H1 (cell line): ENCODE measurements at regions not wholly inside any gene's neighbourhood (a gene's known extent, or its start where the extent isn't known, plus 50 kb on each side); places are given as distances from the start of the nearest gene placed in this dataset.

Source experiments
- CTCF ChIA-PET: fragments of 300-600 bp; sonication (Branson Sonifier 250); formaldehyde crosslinking; loops from one replicate; lab custom pipeline; 2021; ENCODE audit not compliant: partially characterized antibody; lab: Charles Lee
- POLR2A ChIA-PET: fragments of 300-600 bp; sonication (Branson Sonifier 250); formaldehyde crosslinking; loops from one replicate; lab custom pipeline; 2021; ENCODE audit warnings: inconsistent platforms; ENCODE audit not compliant: partially characterized antibody; lab: Charles Lee
- DNase-seq, 2 experiments: peaks; one replicate each; pipeline versions ENCODE4 v3.0.0 to v3.0.0-alpha.2; 2010 to 2022; ENCODE audit warnings: low spot score in 2 of 2, low read depth in 1 of 2, mixed read lengths in 1 of 2
- FAIRE-seq: peaks from 2 replicates; lab custom pipeline; 2011; peaks lifted over from hg19 to GRCh38; lab: Jason Lieb, UNC
- H2AFZ ChIP-seq: 2 replicates; pipeline ENCODE4 v1.8.1; 2012; ENCODE audit warnings: low read length, inconsistent platforms
- H2AK5ac ChIP-seq: 2 replicates; pipeline ENCODE4 v1.6.1; 2013; ENCODE audit warnings: low read depth, low read length
- H2BK120ac ChIP-seq: replicated peaks from 2 replicates; pipeline ENCODE3; 2013; ENCODE audit warnings: low read depth, low read length, inconsistent platforms
- H2BK12ac ChIP-seq: 2 replicates; pipeline ENCODE4 v1.6.1; 2013; ENCODE audit warnings: low read depth, low read length
- H2BK15ac ChIP-seq: 2 replicates; pipeline ENCODE4 v1.6.1; 2013; ENCODE audit warnings: low read length
- H2BK20ac ChIP-seq: 2 replicates; pipeline ENCODE4 v1.6.1; 2013; ENCODE audit warnings: low read length
- H2BK5ac ChIP-seq: 2 replicates; pipeline ENCODE4 v1.6.1; 2013; ENCODE audit warnings: low read depth, low read length
- H3K14ac ChIP-seq: 2 replicates; pipeline ENCODE4 v1.6.1; 2013; ENCODE audit warnings: inconsistent platforms; ENCODE audit not compliant: insufficient read length
- H3K18ac ChIP-seq: 2 replicates; pipeline ENCODE4 v1.6.1; 2013; ENCODE audit warnings: low read length; ENCODE audit errors: extremely low read depth
- H3K23ac ChIP-seq: 2 replicates; pipeline ENCODE4 v1.6.1; 2013; ENCODE audit warnings: inconsistent platforms; ENCODE audit not compliant: insufficient read length
- H3K23me2 ChIP-seq: 2 replicates; pipeline ENCODE4 v1.6.1; 2013; ENCODE audit warnings: low read depth, low read length
- H3K27ac ChIP-seq: 2 replicates; pipeline ENCODE4 v1.6.1; 2011; ENCODE audit warnings: low read depth, low read length, inconsistent platforms
- H3K27me3 ChIP-seq, 4 experiments: replicated peaks in 1 of 4; 1 replicate in 1 of 4; 2 replicates in 3 of 4; pipeline versions ENCODE4 v1.6.1 to v1.8.1; 2011 to 2013; ENCODE audit warnings: low read length in 3 of 4, mild to moderate bottlenecking in 3 of 4, inconsistent platforms in 2 of 4, mixed read lengths in 2 of 4, moderate library complexity in 1 of 4; ENCODE audit not compliant: control insufficient read depth in 3 of 4, insufficient read depth in 3 of 4; ENCODE audit errors: extremely low read depth in 1 of 4
- H3K36me3 ChIP-seq, 4 experiments: 2 replicates each; pipeline versions ENCODE4 v1.6.1 to v1.8.1; 2011 to 2013; ENCODE audit warnings: mild to moderate bottlenecking in 4 of 4, low read length in 3 of 4, moderate library complexity in 2 of 4, control low read depth in 1 of 4, inconsistent platforms in 1 of 4; ENCODE audit not compliant: insufficient read depth in 4 of 4, control insufficient read depth in 2 of 4
- H3K4ac ChIP-seq: replicated peaks from 2 replicates; pipeline ENCODE3; 2013; ENCODE audit warnings: low read length, low read depth, mixed read lengths, inconsistent platforms; ENCODE audit not compliant: insufficient read length
- H3K4me1 ChIP-seq, 4 experiments: replicated peaks in 1 of 4; 1 replicate in 1 of 4; 2 replicates in 3 of 4; pipeline versions ENCODE4 v1.6.1 to v1.8.1; 2011 to 2013; ENCODE audit warnings: low read length in 3 of 4, inconsistent platforms in 2 of 4, mixed read lengths in 1 of 4; ENCODE audit not compliant: insufficient read depth in 4 of 4, control insufficient read depth in 3 of 4
- H3K4me2 ChIP-seq, 2 experiments: 2 replicates each; pipeline versions ENCODE4 v1.6.1 to v1.8.1; 2011 to 2013; ENCODE audit warnings: low read depth in 2 of 2, low read length in 2 of 2, control low read depth in 1 of 2, inconsistent platforms in 1 of 2, mild to moderate bottlenecking in 1 of 2; ENCODE audit not compliant: insufficient read depth in 1 of 2
- H3K4me3 ChIP-seq, 4 experiments: fragments of 200-600, 300-600 bp in 1 of 4; sonication (generic), shearing (Covaris generic), sonication (Bioruptor Twin) in 1 of 4; 2 replicates each; pipeline versions ENCODE4 v1.5.1 to v1.8.1; 2011 to 2016; ENCODE audit warnings: low read length in 4 of 4, low read depth in 3 of 4, control low read depth in 2 of 4, inconsistent platforms in 2 of 4, mild to moderate bottlenecking in 2 of 4, mixed read lengths in 1 of 4, moderate library complexity in 1 of 4; ENCODE audit not compliant: insufficient read depth in 2 of 4; ENCODE audit errors: extremely low read depth in 1 of 4
- H3K56ac ChIP-seq: replicated peaks from 2 replicates; pipeline ENCODE3; 2013; ENCODE audit warnings: low read depth, mild to moderate bottlenecking, mixed read lengths, low read length, inconsistent platforms; ENCODE audit not compliant: insufficient read length
- H3K79me1 ChIP-seq: 2 replicates; pipeline ENCODE4 v1.6.1; 2013; ENCODE audit warnings: low read depth, low read length, control low read depth
- H3K79me2 ChIP-seq, 2 experiments: 2 replicates each; pipeline versions ENCODE4 v1.6.1 to v1.8.1; 2012 to 2013; ENCODE audit warnings: low read length in 2 of 2, mild to moderate bottlenecking in 2 of 2, inconsistent platforms in 1 of 2; ENCODE audit not compliant: insufficient read depth in 2 of 2, control insufficient read depth in 1 of 2
- H3K9ac ChIP-seq, 4 experiments: replicated peaks in 1 of 4; 1 replicate in 1 of 4; 2 replicates in 3 of 4; pipeline versions ENCODE4 v1.6.1 to v1.8.1; 2011 to 2013; ENCODE audit warnings: low read depth in 3 of 4, low read length in 3 of 4, control low read depth in 2 of 4, mild to moderate bottlenecking in 2 of 4, moderate library complexity in 2 of 4, inconsistent platforms in 1 of 4; ENCODE audit errors: extremely low read depth in 1 of 4
- H3K9me3 ChIP-seq, 2 experiments: 2 replicates each; pipeline versions ENCODE4 v1.6.1 to v1.8.1; 2012 to 2013; ENCODE audit warnings: mild to moderate bottlenecking in 2 of 2, moderate library complexity in 2 of 2, control low read depth in 1 of 2, inconsistent platforms in 1 of 2, low read depth in 1 of 2, low read length in 1 of 2, mixed read lengths in 1 of 2; ENCODE audit not compliant: insufficient read depth in 2 of 2
- H4K20me1 ChIP-seq, 2 experiments: replicated peaks in 1 of 2; 2 replicates each; pipeline versions ENCODE3 to v1.8.1; 2011 to 2013; ENCODE audit warnings: inconsistent platforms in 2 of 2, low read length in 2 of 2, mild to moderate bottlenecking in 1 of 2; ENCODE audit not compliant: insufficient read depth in 2 of 2, control insufficient read depth in 1 of 2
- H4K5ac ChIP-seq: 2 replicates; pipeline ENCODE4 v1.6.1; 2013; ENCODE audit warnings: low read length, low read depth, mixed read lengths, inconsistent platforms; ENCODE audit not compliant: insufficient read length
- H4K8ac ChIP-seq: 2 replicates; pipeline ENCODE4 v1.8.0; 2013; ENCODE audit warnings: mild to moderate bottlenecking, moderate library complexity, low read length, inconsistent platforms; ENCODE audit not compliant: insufficient read depth; ENCODE audit errors: extremely low read depth
- H4K91ac ChIP-seq: replicated peaks from 2 replicates; pipeline ENCODE3; 2013; ENCODE audit warnings: low read length, mixed read lengths, inconsistent platforms; ENCODE audit not compliant: insufficient read length
- BACH1 ChIP-seq: IDR thresholded peaks from 2 replicates; pipeline ENCODE4 v1.6.1; 2012; ENCODE audit warnings: low read length, improper control_type of control experiment
- EZH2 ChIP-seq: fragments of 200-600 bp; sonication (generic); IDR thresholded peaks from 2 replicates; pipeline ENCODE4 v1.7.1; 2012; ENCODE audit warnings: low read depth, mild to moderate bottlenecking, moderate library complexity, low read length, inconsistent platforms; ENCODE audit not compliant: severe bottlenecking
- JUND ChIP-seq: IDR thresholded peaks from 2 replicates; pipeline ENCODE4 v1.6.1; 2011; ENCODE audit warnings: mild to moderate bottlenecking, improper control_type of control experiment, low read length
- NRF1 ChIP-seq: IDR thresholded peaks from 2 replicates; pipeline ENCODE4 v1.6.1; 2011; ENCODE audit warnings: mild to moderate bottlenecking, low read depth, low read length, improper control_type of control experiment
- SIN3A ChIP-seq, 2 experiments: IDR thresholded peaks in 1 of 2; conservative IDR thresholded peaks in 1 of 2; 2 replicates each; pipeline ENCODE4 v1.6.1; 2011 to 2012; ENCODE audit warnings: low read length in 2 of 2, improper control_type of control experiment in 1 of 2, low read depth in 1 of 2, mild to moderate bottlenecking in 1 of 2
- SP2 ChIP-seq: IDR thresholded peaks from 2 replicates; pipeline ENCODE4 v1.6.1; 2012; ENCODE audit warnings: mild to moderate bottlenecking, low read length, inconsistent platforms
- TAF7 ChIP-seq: optimal IDR thresholded peaks from 2 replicates; pipeline ENCODE3; 2011; ENCODE audit warnings: low read depth, mild to moderate bottlenecking, inconsistent platforms, low read length, moderate library complexity, borderline replicate concordance
- TEAD4 ChIP-seq: IDR thresholded peaks from 2 replicates; pipeline ENCODE4 v1.6.1; 2012; ENCODE audit warnings: low read depth, low read length, inconsistent platforms, mixed read lengths
- WGBS, 2 experiments: shearing (Covaris generic) in 1 of 2; methylation state at CpG; one replicate each; pipeline versions ENCODE4 v1.1.6 to v1.1.7; 2013 to 2015; ENCODE audit warnings: low lambda C conversion rate in 2 of 2, mixed read lengths in 2 of 2, inconsistent platforms in 1 of 2, low coverage in 1 of 2, missing lambda C conversion rate in 1 of 2; ENCODE audit not compliant: insufficient replicate concordance in 2 of 2, insufficient coverage in 1 of 2, insufficient read length in 1 of 2; ENCODE audit errors: extremely low coverage in 1 of 2, missing lambda C conversion rate in 1 of 2; 5-methylcytosine and 5-hydroxymethylcytosine counted together
- TF ChIP-seq, protein P1 (sequence below): IDR thresholded peaks from 2 replicates; pipeline ENCODE4 v1.6.1; 2012; ENCODE audit warnings: inconsistent platforms

DNA sequence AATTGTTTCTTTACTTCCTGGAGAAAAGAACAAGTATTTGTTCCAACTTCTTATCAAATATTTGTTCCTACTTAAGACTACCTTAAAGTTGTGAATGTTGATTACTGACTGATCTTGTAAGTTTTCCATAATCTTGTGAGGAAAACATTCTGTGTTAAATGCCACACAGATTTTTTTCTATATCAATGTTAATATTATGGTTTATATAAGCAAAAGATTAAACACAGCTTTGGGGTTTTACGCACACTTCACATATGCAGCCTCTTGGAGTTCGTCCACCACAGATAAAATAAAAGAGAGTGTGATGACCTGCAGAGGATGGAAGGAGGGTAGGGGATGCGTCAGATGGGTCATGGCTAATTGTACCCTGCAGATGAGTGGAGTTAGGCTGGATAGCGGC, 780.0 kb upstream of the SALL3 start:
- Histone ChIP-seq H3K4ac (no peak overlapping the region), H3K18ac (no peak overlapping the region), H3K14ac (no peak overlapping the region), H2AK5ac (no peak overlapping the region), H3K36me3 (no peaks in the 10 kb centered on the region), H3K79me2 (no peaks in the 10 kb centered on the region), H4K20me1 (no peaks in the 10 kb centered on the region), H2BK12ac (no peak overlapping the region), H2BK20ac (no peak overlapping the region), H4K91ac (no peak overlapping the region), H3K4me1 (no peaks in the 10 kb centered on the region; a peak in 1 of 7 replicates), H3K56ac (no peak overlapping the region), H2BK120ac (no peak overlapping the region), H2AFZ (no peak overlapping the region), H3K79me1 (no peaks in the 10 kb centered on the region), H3K9me3 (no peaks in the 10 kb centered on the region), H4K8ac (no peak overlapping the region), H3K4me2 (no peak overlapping the region), H3K9ac (no peak overlapping the region), H3K27ac (no peak overlapping the region), H2BK15ac (no peak overlapping the region), H3K23ac (no peak overlapping the region), H4K5ac (no peak overlapping the region), H3K23me2 (no peaks in the 10 kb centered on the region), H3K4me3 (no peak overlapping the region), H2BK5ac (no peak overlapping the region), H3K27me3 (no peaks in the 10 kb centered on the region)
- POLR2A ChIA-PET: no interaction called here
- WGBS, 2 experiments: 97% methylated on average over 4 of the region's 4 CpGs; no CpG with 5 or more reads in 1 of the 2 experiments
- DNase-seq (no peak), FAIRE-seq (no peak)
- TF ChIP-seq TAF7 (no peak), TEAD4 (no peak), BACH1 (no peak), JUND (no peak), SP2 (no peak), SIN3A (conservative IDR thresholded peaks at IDR 0.05 in 1 of 2, IDR thresholded peaks at IDR 0.05 in 1 of 2; ENCODE audit: low read depth in 1 of 2, low read length in 2 of 2) (no peak), NRF1 (no peak), EZH2 (no peak)
- TF ChIP-seq, protein P1, sequence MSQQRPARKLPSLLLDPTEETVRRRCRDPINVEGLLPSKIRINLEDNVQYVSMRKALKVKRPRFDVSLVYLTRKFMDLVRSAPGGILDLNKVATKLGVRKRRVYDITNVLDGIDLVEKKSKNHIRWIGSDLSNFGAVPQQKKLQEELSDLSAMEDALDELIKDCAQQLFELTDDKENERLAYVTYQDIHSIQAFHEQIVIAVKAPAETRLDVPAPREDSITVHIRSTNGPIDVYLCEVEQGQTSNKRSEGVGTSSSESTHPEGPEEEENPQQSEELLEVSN: no peak
- CTCF ChIA-PET: no interaction called here
